ENCODE measurements at regions not wholly inside any gene's neighbourhood (a gene's known extent, or its start where the extent isn't known, plus 50 kb on each side); places are given as distances from the start of the nearest gene placed in this dataset.

DNA sequence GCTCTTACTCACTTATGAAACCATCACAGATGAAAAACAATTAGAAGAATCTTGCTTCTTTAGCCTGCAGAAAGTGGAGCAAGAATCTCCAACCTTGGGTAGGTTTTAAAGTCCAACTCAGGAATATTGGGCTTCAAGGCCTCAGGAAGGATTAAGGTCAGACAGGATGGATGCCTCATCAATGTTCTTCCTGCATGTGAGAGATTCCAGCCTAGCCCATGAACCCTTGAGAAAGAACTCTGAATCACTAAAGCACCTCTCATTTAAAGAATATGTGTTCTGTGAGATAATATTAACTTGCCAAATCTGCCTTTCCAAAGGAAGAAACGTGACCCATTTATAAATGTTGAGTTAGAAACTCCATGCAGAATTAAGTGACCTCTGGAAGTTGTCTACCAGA lies 345.2 kb upstream of the CAMK1G start:
- no peaks in the 10 kb centered on the region for H3K36me3 Mint-ChIP-seq (ENCODE audit: low read depth)
- no peak overlapping the region for H3K27ac Mint-ChIP-seq
- no peaks in the 10 kb centered on the region for H3K9me3 Mint-ChIP-seq
- no peak overlapping the region for H3K4me3 Mint-ChIP-seq
- H3K4me1 Mint-ChIP-seq (ENCODE audit: low read depth), result no peaks in the 10 kb centered on the region
- peaks cover 3% of the 10 kb centered on the region for H3K27me3 Mint-ChIP-seq (ENCODE audit: low read depth)

DNA sequence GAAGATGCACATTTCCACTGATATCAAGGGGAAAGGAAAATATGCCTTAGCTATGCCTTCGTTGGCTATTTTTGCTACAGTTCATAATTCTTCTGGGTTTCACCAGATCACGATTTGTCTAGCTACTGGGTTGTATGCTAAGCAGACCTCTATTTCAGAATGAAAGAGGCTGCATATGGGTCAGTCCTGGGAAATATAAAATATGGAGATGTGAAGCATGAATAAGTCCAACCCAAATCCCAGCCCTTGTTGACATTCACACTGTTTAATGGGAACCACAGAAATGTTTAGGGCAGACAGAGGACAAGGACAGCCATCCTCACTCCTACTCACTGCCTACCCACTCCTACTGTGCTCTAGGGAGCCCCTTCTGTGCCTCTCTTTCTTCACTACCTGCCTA lies 343.2 kb upstream of the CAMK1G start:
- Mint-ChIP-seq H3K4me3 (no peak overlapping the region), H3K27me3 (ENCODE audit: low read depth) (peaks cover 3% of the 10 kb centered on the region), H3K27ac (no peak overlapping the region), H3K9me3 (no peaks in the 10 kb centered on the region), H3K4me1 (ENCODE audit: low read depth) (no peaks in the 10 kb centered on the region), H3K36me3 (ENCODE audit: low read depth) (no peaks in the 10 kb centered on the region)

DNA sequence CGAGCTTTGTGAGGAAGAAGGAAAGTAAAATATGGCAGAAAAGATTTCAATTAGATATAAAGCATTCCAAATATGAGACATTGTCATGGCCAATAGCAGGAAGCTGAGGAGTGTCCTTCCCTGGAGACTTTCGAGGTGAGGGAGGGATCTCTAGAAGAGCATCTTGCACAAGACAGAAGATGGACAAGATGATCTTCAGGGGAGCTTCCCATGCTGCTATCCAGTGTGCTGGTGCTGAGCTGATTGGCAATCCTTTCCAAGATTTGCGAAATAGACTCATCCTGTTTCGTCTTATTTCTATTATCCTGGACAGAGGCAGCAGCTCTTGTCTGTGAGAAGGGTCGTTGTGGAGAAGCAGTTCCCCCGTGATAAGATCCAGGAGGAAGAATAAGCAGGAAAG lies 342.0 kb upstream of the CAMK1G start:
- no peaks in the 10 kb centered on the region for H3K36me3 Mint-ChIP-seq (ENCODE audit: low read depth)
- H3K9me3 Mint-ChIP-seq, result no peaks in the 10 kb centered on the region
- H3K4me3 Mint-ChIP-seq, result no peak overlapping the region
- H3K27me3 Mint-ChIP-seq (ENCODE audit: low read depth), result peaks cover 3% of the 10 kb centered on the region
- no peaks in the 10 kb centered on the region for H3K4me1 Mint-ChIP-seq (ENCODE audit: low read depth)
- no peak overlapping the region for H3K27ac Mint-ChIP-seq

DNA sequence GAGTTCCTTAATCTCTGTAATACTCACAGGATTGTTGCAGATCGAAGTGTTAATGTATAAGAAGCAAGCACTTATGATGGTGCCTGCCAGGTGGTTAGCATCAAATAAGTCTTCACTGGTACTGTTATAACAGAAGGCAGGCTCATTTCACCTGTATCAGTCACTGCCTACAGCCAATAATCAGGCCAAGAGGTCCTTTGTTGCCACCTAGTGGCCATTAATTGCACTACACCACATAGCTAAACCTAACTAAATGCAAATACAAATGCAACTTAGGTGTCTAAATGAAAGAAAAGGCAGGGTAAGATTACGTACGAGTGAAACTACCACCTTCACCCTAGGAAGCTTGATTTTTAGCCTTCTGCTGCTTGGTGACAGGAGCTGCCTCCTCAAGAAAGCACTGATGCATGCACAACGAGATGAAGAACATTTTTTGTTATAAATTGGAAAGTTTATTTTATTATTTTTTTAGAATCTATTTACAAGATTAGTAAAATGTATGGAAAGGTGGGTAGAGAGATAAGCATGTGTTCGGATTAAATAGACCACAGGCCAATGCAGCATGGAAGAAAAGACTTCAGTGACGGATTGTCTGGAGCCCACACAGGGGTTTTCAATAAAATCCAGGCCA lies 334.8 kb upstream of the CAMK1G start:
- Mint-ChIP-seq H3K4me3 (no peak overlapping the region), H3K4me1 (ENCODE audit: low read depth) (no peaks in the 10 kb centered on the region)

DNA sequence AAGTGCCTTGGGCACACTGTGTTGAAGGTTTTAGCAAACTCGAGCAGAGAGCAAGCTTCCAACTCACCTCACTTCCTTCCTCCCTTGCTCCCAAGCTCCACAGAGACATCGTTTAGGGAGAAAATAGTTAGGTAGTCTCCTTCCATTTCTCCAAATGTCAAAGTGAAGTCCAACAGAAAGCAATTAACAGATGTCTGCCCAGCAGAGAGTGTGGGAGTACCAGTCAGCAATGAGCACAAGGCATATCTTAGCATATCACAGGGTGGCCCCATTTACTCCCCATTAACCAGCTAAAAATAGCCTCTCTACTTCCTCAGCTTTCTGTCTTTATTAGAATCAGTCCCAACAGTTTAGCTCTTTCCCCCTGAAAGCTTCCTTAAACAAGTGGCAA lies 334.2 kb upstream of the CAMK1G start:
- no peaks in the 10 kb centered on the region for H3K36me3 Mint-ChIP-seq (ENCODE audit: low read depth)
- H3K4me1 Mint-ChIP-seq (ENCODE audit: low read depth), result no peaks in the 10 kb centered on the region
- H3K9me3 Mint-ChIP-seq, result peaks cover 4% of the 10 kb centered on the region
- no peak overlapping the region for H3K27ac Mint-ChIP-seq
- H3K4me3 Mint-ChIP-seq, result no peak overlapping the region
- no peaks in the 10 kb centered on the region for H3K27me3 Mint-ChIP-seq (ENCODE audit: low read depth)

More for the DNA sequence above, 334.8 kb upstream of the CAMK1G start:
- no peaks in the 10 kb centered on the region for H3K9me3 Mint-ChIP-seq
- H3K27ac Mint-ChIP-seq, result no peak overlapping the region
- no peaks in the 10 kb centered on the region for H3K36me3 Mint-ChIP-seq (ENCODE audit: low read depth)
- H3K27me3 Mint-ChIP-seq (ENCODE audit: low read depth), result no peaks in the 10 kb centered on the region

DNA sequence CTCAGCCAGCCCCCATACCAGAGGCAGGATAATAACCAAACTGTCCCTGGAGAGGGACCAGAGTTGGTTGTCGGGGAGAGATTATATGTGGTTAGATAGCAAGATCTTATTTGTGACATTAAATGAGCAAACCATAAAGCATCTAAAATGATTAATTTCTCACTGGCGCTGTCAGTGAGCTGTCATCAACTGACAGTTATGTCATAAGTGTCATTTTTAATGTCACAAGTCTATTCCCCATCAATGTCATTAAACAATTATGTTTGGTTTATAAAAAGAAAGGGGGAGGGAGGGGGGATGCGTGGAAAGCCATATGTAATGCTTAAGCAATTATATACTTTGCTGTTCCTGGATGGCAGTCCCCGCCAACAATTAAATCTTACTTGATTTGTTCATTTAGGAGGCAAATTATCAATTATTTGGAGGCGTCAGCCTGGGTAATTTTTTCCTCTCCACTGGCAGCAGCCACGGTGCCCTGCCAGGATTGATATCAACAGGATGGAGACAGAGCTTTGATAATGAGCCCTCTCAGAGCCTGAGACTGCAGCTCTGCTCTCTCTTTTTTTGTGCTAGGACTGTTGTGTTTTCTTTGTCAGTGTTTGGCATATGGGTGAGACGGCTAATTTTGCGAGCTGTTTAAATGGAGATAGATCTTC lies 333.6 kb upstream of the CAMK1G start:
- no peaks in the 10 kb centered on the region for H3K27me3 Mint-ChIP-seq (ENCODE audit: low read depth)
- H3K4me1 Mint-ChIP-seq (ENCODE audit: low read depth), result no peaks in the 10 kb centered on the region

DNA sequence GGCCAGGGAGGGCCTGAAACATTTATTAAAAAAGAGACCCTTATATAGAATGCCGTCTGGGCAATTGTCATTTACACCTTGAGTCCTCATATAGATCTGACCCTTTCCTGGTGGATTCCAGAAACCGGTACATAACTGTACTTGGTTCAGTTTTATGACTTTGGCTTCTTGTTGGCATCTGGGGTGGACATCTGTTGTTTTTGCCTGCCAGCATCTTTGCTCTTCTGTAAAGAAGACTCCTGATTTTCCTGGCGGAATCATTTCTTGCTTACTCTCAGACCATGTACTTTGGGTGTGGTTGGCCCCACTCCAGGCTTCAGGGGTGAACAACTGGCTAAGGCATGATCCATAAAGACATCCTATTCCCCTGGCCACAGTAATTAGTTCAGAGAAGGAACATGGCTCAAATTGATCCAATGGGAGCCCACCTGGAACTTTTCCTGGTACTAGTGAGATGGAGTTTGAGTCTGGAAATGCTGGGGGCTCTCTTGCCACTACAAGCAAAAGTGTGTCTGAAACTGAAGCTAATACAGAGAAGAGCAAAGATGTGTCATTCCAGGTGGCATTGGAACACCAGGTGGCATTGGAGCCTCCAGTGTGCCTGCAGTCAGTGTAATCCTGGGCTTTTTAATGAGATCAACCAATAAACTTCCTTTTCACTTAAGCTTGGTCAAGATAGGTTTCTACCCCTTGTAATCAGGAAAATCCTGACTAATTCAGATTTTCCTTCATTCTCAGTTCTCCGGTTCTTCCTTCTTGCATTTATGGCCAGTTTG lies 332.5 kb upstream of the CAMK1G start:
- Mint-ChIP-seq H3K27me3 (ENCODE audit: low read depth) (no peaks in the 10 kb centered on the region), H3K4me3 (no peak overlapping the region), H3K36me3 (ENCODE audit: low read depth) (no peaks in the 10 kb centered on the region), H3K9me3 (peaks cover 4% of the 10 kb centered on the region), H3K4me1 (ENCODE audit: low read depth) (no peaks in the 10 kb centered on the region), H3K27ac (no peak overlapping the region)

More for the DNA sequence above, 333.6 kb upstream of the CAMK1G start:
- Mint-ChIP-seq H3K4me3 (no peak overlapping the region), H3K9me3 (peaks cover 4% of the 10 kb centered on the region), H3K36me3 (ENCODE audit: low read depth) (no peaks in the 10 kb centered on the region), H3K27ac (no peak overlapping the region)

DNA sequence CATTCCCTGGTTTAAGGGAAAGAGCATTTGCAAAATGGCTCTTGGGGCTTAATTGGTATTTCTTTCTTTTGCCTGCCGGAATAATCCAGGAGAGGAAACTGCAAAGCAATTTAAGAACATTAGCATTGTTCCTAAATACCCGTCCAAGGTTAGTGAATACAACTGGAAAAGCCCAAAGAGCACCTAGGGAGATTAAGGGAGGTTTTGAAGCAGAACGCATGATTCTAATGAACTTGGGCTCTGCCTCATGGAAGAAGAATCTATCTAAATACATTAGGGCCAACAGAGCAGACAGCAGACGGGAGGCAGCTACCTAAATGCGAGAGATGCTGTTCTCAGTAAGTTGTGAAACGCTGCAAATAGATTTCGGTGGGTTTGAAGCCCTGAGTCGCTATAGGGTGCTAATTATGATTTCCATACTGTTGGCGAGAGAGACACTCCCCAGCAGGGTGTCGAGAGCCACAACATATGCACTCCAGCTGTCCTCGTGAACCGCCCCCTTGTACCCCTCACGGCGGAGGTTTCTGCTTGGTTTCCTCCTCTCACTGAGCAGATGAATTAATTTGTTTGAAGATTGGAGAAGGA lies 326.7 kb upstream of the CAMK1G start:
- peaks cover 8% of the 10 kb centered on the region for H3K9me3 Mint-ChIP-seq
- no peak overlapping the region for H3K4me3 Mint-ChIP-seq
- H3K36me3 Mint-ChIP-seq (ENCODE audit: low read depth), result no peaks in the 10 kb centered on the region
- H3K27me3 Mint-ChIP-seq (ENCODE audit: low read depth), result no peaks in the 10 kb centered on the region
- no peak overlapping the region for H3K27ac Mint-ChIP-seq
- H3K4me1 Mint-ChIP-seq (ENCODE audit: low read depth), result no peaks in the 10 kb centered on the region

DNA sequence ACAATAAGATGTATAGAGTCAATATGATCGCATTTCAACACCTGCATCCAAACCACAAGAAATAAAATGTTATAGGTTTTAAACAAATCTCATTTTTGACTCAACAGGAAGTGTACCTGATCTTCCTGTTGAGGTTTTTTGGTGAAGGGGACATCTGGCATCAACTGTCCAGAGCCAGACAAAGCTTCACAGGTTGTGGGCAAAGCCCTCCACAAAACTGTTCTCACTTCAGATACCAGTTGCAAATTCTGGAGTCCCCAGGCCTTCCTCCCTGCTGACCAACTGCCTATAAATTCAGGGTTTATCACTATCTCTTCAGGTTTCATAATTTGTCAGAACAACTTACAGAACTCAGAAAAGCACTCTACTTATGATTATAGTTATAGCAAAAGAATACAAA lies 326.1 kb upstream of the CAMK1G start:
- H3K9me3 Mint-ChIP-seq, result peaks cover 8% of the 10 kb centered on the region
- no peaks in the 10 kb centered on the region for H3K4me1 Mint-ChIP-seq (ENCODE audit: low read depth)
- no peak overlapping the region for H3K4me3 Mint-ChIP-seq
- H3K36me3 Mint-ChIP-seq (ENCODE audit: low read depth), result no peaks in the 10 kb centered on the region
- no peaks in the 10 kb centered on the region for H3K27me3 Mint-ChIP-seq (ENCODE audit: low read depth)
- H3K27ac Mint-ChIP-seq, result no peak overlapping the region

DNA sequence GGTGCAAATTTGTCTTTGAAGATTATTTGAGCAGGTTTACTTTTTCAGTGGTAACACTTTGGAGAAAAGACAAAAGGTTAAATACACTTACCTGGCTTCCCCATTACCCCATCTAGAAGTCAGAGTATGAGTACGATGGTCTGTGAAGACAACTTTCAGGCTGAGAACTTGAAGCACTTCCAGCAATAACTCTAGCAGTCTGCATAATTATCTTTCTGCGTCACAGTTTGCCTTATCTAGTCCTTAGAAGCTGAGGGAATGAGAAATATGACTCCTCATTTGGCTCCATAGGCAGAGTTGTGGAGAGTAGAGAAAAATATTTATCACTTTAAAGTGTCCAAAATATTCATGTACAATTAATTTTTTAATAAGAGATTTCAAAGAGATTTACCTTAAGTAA lies 323.4 kb upstream of the CAMK1G start:
- Mint-ChIP-seq H3K36me3 (ENCODE audit: low read depth) (no peaks in the 10 kb centered on the region), H3K4me1 (ENCODE audit: low read depth) (no peaks in the 10 kb centered on the region), H3K27me3 (ENCODE audit: low read depth) (no peaks in the 10 kb centered on the region), H3K27ac (no peak overlapping the region), H3K9me3 (peaks cover 4% of the 10 kb centered on the region), H3K4me3 (no peak overlapping the region)

DNA sequence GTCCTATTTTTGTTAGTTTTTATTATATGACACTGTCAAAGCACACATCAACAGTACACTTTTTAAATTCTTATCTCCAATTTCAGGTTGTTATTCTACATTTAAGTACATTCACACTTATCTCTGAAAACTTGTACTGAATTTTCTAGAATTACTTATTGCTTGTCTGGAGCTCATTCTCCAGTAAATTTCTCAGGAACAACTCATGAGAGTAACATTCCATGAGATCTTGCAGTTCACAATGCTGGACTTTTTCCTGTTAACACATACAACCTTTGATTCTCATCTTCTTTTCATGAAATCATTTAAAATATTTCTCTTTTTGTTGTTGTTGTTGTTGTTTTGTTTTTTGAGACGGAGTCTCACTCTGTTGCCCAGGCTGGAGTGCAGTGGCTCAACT lies 320.9 kb upstream of the CAMK1G start:
- Mint-ChIP-seq H3K9me3 (peaks cover 2% of the 10 kb centered on the region), H3K27ac (no peak overlapping the region), H3K27me3 (ENCODE audit: low read depth) (no peaks in the 10 kb centered on the region), H3K4me3 (no peak overlapping the region), H3K4me1 (ENCODE audit: low read depth) (no peaks in the 10 kb centered on the region), H3K36me3 (ENCODE audit: low read depth) (no peaks in the 10 kb centered on the region)

DNA sequence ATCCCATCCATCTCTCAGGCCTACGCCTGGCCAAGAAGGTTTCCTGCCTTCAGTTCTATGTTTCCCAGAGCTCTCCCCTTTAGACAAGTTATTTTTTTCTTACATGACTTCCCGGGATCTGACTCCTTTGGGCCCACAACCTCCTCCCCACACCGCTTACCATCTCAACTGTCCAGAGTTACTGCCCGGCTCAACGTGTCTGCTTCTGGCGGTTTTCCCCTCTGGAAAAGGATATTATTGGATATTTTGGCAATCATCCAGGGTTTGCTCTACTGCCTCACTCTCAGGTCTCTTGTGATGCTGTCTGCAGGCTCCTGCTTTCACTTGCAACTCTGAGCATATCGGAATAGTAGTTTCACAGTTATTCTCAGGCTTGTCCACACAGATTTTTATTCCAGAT lies 318.2 kb upstream of the CAMK1G start:
- H3K36me3 Mint-ChIP-seq (ENCODE audit: low read depth), result no peaks in the 10 kb centered on the region
- no peaks in the 10 kb centered on the region for H3K27me3 Mint-ChIP-seq (ENCODE audit: low read depth)
- no peak overlapping the region for H3K4me3 Mint-ChIP-seq
- H3K4me1 Mint-ChIP-seq (ENCODE audit: low read depth), result no peaks in the 10 kb centered on the region
- H3K9me3 Mint-ChIP-seq, result no peaks in the 10 kb centered on the region
- no peak overlapping the region for H3K27ac Mint-ChIP-seq

DNA sequence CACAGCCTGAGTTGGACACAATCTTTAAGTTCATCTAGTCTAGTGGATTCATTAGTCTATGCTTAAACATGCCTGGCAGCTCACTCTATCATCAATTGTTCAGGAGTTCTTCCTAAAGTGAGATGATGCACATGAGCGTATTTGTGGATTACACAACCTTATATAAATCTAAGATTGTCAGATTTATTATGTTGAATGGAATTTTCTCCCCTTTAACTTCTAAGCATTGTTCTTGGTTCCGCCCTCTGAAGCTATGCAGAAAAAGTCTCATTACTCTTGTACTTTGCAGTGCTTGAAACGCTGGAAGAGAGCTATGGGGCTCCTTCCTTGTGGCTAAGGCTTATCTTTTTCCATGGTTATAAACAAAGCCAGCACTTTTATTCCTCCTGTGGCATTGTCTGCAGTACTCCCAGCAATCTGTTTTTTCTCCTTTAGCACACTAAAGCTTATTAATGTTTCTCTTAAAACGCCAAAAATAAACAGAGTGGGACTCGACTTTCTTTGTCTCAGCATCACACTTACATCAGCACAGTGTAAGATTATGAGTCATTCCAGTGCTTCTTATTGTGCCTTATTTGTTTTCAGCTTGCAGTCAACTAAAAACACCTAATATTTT lies 316.8 kb upstream of the CAMK1G start:
- Mint-ChIP-seq H3K27me3 (ENCODE audit: low read depth) (no peaks in the 10 kb centered on the region), H3K9me3 (no peaks in the 10 kb centered on the region), H3K27ac (no peak overlapping the region), H3K4me3 (no peak overlapping the region), H3K4me1 (ENCODE audit: low read depth) (no peaks in the 10 kb centered on the region), H3K36me3 (ENCODE audit: low read depth) (no peaks in the 10 kb centered on the region)

DNA sequence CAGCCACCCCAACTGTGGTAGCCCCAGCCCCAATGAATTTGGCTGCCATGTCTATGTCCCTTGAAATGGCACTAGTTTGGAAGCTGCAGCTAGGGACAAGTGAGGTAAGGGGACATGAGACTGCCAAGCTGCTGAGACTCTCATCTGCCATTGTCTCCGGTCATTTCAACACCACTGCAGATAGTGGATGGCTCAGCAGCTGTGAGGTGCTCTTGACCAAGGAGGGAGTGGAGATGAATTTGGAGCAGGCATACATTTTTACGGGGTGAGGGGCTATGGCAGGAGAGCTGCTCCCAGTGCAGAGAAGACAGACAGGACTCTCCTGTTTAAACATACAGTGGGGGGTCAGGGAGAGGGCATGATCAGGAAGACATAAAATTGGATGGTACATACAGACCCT lies 315.5 kb upstream of the CAMK1G start:
- H3K27me3 Mint-ChIP-seq (ENCODE audit: low read depth), result no peaks in the 10 kb centered on the region
- H3K27ac Mint-ChIP-seq, result no peak overlapping the region
- no peak overlapping the region for H3K4me3 Mint-ChIP-seq
- no peaks in the 10 kb centered on the region for H3K9me3 Mint-ChIP-seq
- H3K36me3 Mint-ChIP-seq (ENCODE audit: low read depth), result no peaks in the 10 kb centered on the region
- no peaks in the 10 kb centered on the region for H3K4me1 Mint-ChIP-seq (ENCODE audit: low read depth)

Data from T-helper 1 cell treated with Interleukin-12 subunit alpha and Interleukin-12 subunit beta and Interleukin-4 antibody, amounts not matched to agents 30 μg/mL and 1 μg/mL, for 36 hours (primary cell).